HG02943 (cell line): ENCODE measurements at regions not wholly inside any gene's neighbourhood (a gene's known extent, or its start where the extent isn't known, plus 50 kb on each side); places are given as distances from the start of the nearest gene placed in this dataset.

Source experiments
- ATAC-seq: cut with Tn5 transposase; IDR thresholded peaks from one replicate; pipeline ENCODE4 v1.9.1; 2021; ENCODE audit warnings: mild to moderate bottlenecking, low read depth, moderate library complexity; ENCODE audit not compliant: unreplicated experiment

- no peak for ATAC-seq
Measured at GRCh38 chr5:133718457-133718856, 106.1 kb upstream of the FSTL4 start.

GRCh38 chr5:133716532-133717183, 104.3 kb upstream of the FSTL4 start:
- ATAC-seq = no peak

- no peak for ATAC-seq
Measured at GRCh38 chr5:133715616-133716015, 103.3 kb upstream of the FSTL4 start.

GRCh38 chr5:133715216-133715615, 102.9 kb upstream of the FSTL4 start:
- no peak for ATAC-seq

GRCh38 chr5:133714161-133714915, 102.0 kb upstream of the FSTL4 start:
- no peak for ATAC-seq

- ATAC-seq = no peak
Measured at GRCh38 chr5:133713751-133714150, 101.4 kb upstream of the FSTL4 start.

GRCh38 chr5:133713209-133713608, 100.9 kb upstream of the FSTL4 start:
- ATAC-seq = no peak

- no peak for ATAC-seq
Measured at GRCh38 chr5:133712562-133712961, 100.2 kb upstream of the FSTL4 start.

- ATAC-seq = no peak
Measured at GRCh38 chr5:133709209-133709725, 96.9 kb upstream of the FSTL4 start.

- no peak for ATAC-seq
Measured at GRCh38 chr5:133708331-133708850, 96.0 kb upstream of the FSTL4 start.

GRCh38 chr5:133707629-133708028, 95.3 kb upstream of the FSTL4 start:
- no peak for ATAC-seq

- no peak for ATAC-seq
Measured at GRCh38 chr5:133706506-133707430, 94.4 kb upstream of the FSTL4 start.

GRCh38 chr5:133705331-133705730, 93.0 kb upstream of the FSTL4 start:
- no peak for ATAC-seq

- ATAC-seq = no peak
Measured at GRCh38 chr5:133704411-133704810, 92.1 kb upstream of the FSTL4 start.

- ATAC-seq = no peak
Measured at GRCh38 chr5:133703935-133704334, 91.6 kb upstream of the FSTL4 start.

GRCh38 chr5:133702791-133703770, 90.7 kb upstream of the FSTL4 start:
- ATAC-seq = no peak

GRCh38 chr5:133701871-133702270, 89.5 kb upstream of the FSTL4 start:
- ATAC-seq = no peak

GRCh38 chr5:133700251-133700650, 87.9 kb upstream of the FSTL4 start:
- ATAC-seq = no peak
